Stomach (tissue), 8 donors: ENCODE measurements at regions not wholly inside any gene's neighbourhood (a gene's known extent, or its start where the extent isn't known, plus 50 kb on each side); places are given as distances from the start of the nearest gene placed in this dataset.

Experiments used
- DNase-seq, 2 donors: peaks; one replicate each; pipeline versions ENCODE4 v3.0.0 to v3.0.0-alpha.2; 2013 to 2019
- H3K27ac ChIP-seq, 5 donors: fragments of 200-600 bp in 4 of 5; sonication (generic) in 4 of 5; one replicate each; pipeline ENCODE4 v1.5.1; 2013 to 2019; ENCODE audit warnings: mild to moderate bottlenecking in 1 of 5, moderate library complexity in 1 of 5
- H3K27me3 ChIP-seq, 3 donors: fragments of 200-600 bp; sonication (generic); one replicate each; pipeline ENCODE4 v1.5.1; 2017 to 2019; ENCODE audit warnings: mixed run types in 1 of 3
- H3K36me3 ChIP-seq, 4 donors: fragments of 200-600 bp; sonication (generic); 1 replicate in 3 of 4; 2 replicates in 1 of 4; pipeline ENCODE4 v1.5.1; 2016 to 2019
- H3K4me1 ChIP-seq, 4 donors: fragments of 200-600 bp; sonication (generic); one replicate each; pipeline ENCODE4 v1.5.1; 2016 to 2019
- H3K4me3 ChIP-seq, 4 donors: fragments of 200-600 bp; sonication (generic) in 3 of 4; one replicate each; pipeline ENCODE4 v1.5.1; 2016 to 2019; ENCODE audit warnings: mild to moderate bottlenecking in 1 of 4
- H3K9me3 ChIP-seq, 4 donors: fragments of 200-600 bp; sonication (generic); one replicate each; pipeline ENCODE4 v1.5.1; 2016 to 2019
- CTCF ChIP-seq, 7 experiments: fragments of 450-650 bp in 4 of 7; fragments of 200-600 bp in 3 of 7; sonication (generic) in 3 of 7; IDR thresholded peaks; one replicate each; pipeline ENCODE4 v1.5.1; 2016 to 2019; ENCODE audit warnings: antibody characterized with exemption in 7 of 7, control low read depth in 2 of 7, mild to moderate bottlenecking in 1 of 7
- EP300 ChIP-seq: sonication (generic); formaldehyde crosslinking; IDR thresholded peaks from one replicate; pipeline ENCODE4 v1.6.1; 2017; ENCODE audit warnings: antibody characterized with exemption
- POLR2A ChIP-seq, 4 donors: fragments of 450-650 bp; IDR thresholded peaks; one replicate each; pipeline ENCODE4 v1.6.1; 2016; ENCODE audit warnings: antibody characterized with exemption in 4 of 4, control low read depth in 2 of 4, mild to moderate bottlenecking in 1 of 4, moderate library complexity in 1 of 4
- POLR2AphosphoS5 ChIP-seq, 3 donors: sonication (generic); formaldehyde crosslinking; IDR thresholded peaks; one replicate each; pipeline ENCODE4 v1.6.1; 2016; ENCODE audit warnings: antibody characterized with exemption in 3 of 3
- WGBS, 5 donors: extraction: QIAGEN DNeasy Blood & Tissue Kit in 3 of 5; methylation state at CpG; one replicate each; pipeline versions ENCODE4 v1.1.5 to v1.1.7; 2013 to 2018; 5-methylcytosine and 5-hydroxymethylcytosine counted together
- intact Hi-C: fragments of 100-400 bp; cut with DNase I; formaldehyde crosslinking; loops from one replicate; pipeline ENCODE4 v1.15.1; 2023; ENCODE audit warnings: low total_unique reads
- donor health status: healthy with polysubstance abuse.
- donor health status: Bipolar disorder and iron deficiency.
- donor health status: healthy.

GRCh38 chr9:26034786-26035185, 356.5 kb upstream of the TUSC1 start:
- no peak for DNase-seq
- TF ChIP-seq POLR2AphosphoS5 (IDR thresholded peaks at IDR 0.05) (no peak), POLR2A (IDR thresholded peaks at IDR 0.05) (no peak), EP300 (no peak), CTCF (IDR thresholded peaks at IDR 0.05) (no peak)
- peaks cover 0 to 6% (median 0%) of the 10 kb centered on the region in 4 donors for H3K9me3 ChIP-seq
- WGBS, 5 donors, result 80 to 90% (median 87%) methylated on average over 6 of the region's 6 CpGs
- no peak overlapping the region for H3K4me3 ChIP-seq
- no peaks in the 10 kb centered on the region for H3K36me3 ChIP-seq
- intact Hi-C loops, result no loop called here
- H3K27me3 ChIP-seq, result no peaks in the 10 kb centered on the region
- no peaks in the 10 kb centered on the region for H3K4me1 ChIP-seq
- H3K27ac ChIP-seq, result no peak overlapping the region

DNA sequence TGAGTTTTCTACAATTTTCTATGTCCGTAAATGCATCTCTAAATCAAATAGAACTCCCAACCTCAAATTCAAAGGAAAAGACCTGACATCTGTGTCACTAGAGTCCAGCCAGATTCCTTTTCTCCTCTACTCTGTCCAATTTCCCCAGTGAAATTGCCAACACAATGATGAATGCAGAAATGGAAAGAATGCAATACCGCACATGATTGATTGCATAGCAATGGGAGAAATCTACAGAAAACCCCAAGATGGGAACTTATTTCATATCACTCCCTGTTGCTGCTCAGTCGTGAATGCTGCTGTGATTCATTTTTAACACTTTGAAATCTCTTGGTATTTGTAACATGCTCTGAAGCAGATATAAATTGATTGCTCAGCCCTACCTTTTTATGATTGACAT, 355.1 kb upstream of the TUSC1 start:
- peak in 1 of 2 donors; percentile 20 for DNase-seq
- H3K36me3 ChIP-seq, result no peaks in the 10 kb centered on the region
- TF ChIP-seq EP300 (no peak), POLR2AphosphoS5 (IDR thresholded peaks at IDR 0.05) (no peak), POLR2A (IDR thresholded peaks at IDR 0.05) (no peak), CTCF (IDR thresholded peaks at IDR 0.05) (no peak)
- intact Hi-C loops, result no loop called here
- no peaks in the 10 kb centered on the region for H3K4me1 ChIP-seq
- no peak overlapping the region for H3K27ac ChIP-seq
- H3K27me3 ChIP-seq, result no peaks in the 10 kb centered on the region
- H3K9me3 ChIP-seq, result no peaks in the 10 kb centered on the region
- no peak overlapping the region for H3K4me3 ChIP-seq
- WGBS, 5 donors, result 50 to 71% (median 63%) methylated on average over 3 of the region's 3 CpGs

GRCh38 chr9:26026423-26027100, 348.3 kb upstream of the TUSC1 start:
- Histone ChIP-seq H3K4me1 (no peaks in the 10 kb centered on the region), H3K27me3 (no peaks in the 10 kb centered on the region), H3K9me3 (no peaks in the 10 kb centered on the region), H3K4me3 (no peak overlapping the region), H3K27ac (no peak overlapping the region), H3K36me3 (no peaks in the 10 kb centered on the region)
- DNase-seq, result no peak
- intact Hi-C loops, result no loop called here
- TF ChIP-seq POLR2AphosphoS5 (IDR thresholded peaks at IDR 0.05), result no peak
- TF ChIP-seq POLR2A (IDR thresholded peaks at IDR 0.05), result no peak
- TF ChIP-seq CTCF (IDR thresholded peaks at IDR 0.05), result no peak
- TF ChIP-seq EP300, result no peak
- WGBS, 5 donors, result 48 to 75% (median 57%) methylated on average over 2 of the region's 2 CpGs

GRCh38 chr9:26013199-26013598, 335.0 kb upstream of the TUSC1 start:
- intact Hi-C loops, result no loop called here

More at GRCh38 chr9:26013199-26013598, 335.0 kb upstream of the TUSC1 start:
- DNase-seq, result no peak
- H3K9me3 ChIP-seq, result peaks cover 0 to 12% (median 8%) of the 10 kb centered on the region in 4 donors
- no peak for TF ChIP-seq POLR2A (IDR thresholded peaks at IDR 0.05)
- no peak for TF ChIP-seq CTCF (IDR thresholded peaks at IDR 0.05)
- TF ChIP-seq EP300, result no peak
- no peak for TF ChIP-seq POLR2AphosphoS5 (IDR thresholded peaks at IDR 0.05)
- H3K36me3 ChIP-seq, result no peaks in the 10 kb centered on the region
- H3K4me1 ChIP-seq, result no peaks in the 10 kb centered on the region
- no peak overlapping the region for H3K27ac ChIP-seq
- H3K4me3 ChIP-seq, result no peak overlapping the region
- H3K27me3 ChIP-seq, result no peaks in the 10 kb centered on the region
